HFFc6 (cell line): ENCODE measurements at regions not wholly inside any gene's neighbourhood (a gene's known extent, or its start where the extent isn't known, plus 50 kb on each side); places are given as distances from the start of the nearest gene placed in this dataset.

Source experiments
- DNase-seq: peaks from one replicate; pipeline ENCODE4 v3.0.0-alpha.2; 2018
- H3K27ac Mint-ChIP-seq: 2 replicates; pipeline ENCODE4 v1.8.0; 2020; ENCODE audit warnings: mild to moderate bottlenecking, mixed read lengths
- H3K27me3 Mint-ChIP-seq: 2 replicates; pipeline ENCODE4 v1.8.0; 2021; ENCODE audit warnings: mild to moderate bottlenecking, moderate library complexity, mixed read lengths; ENCODE audit not compliant: insufficient read depth
- H3K36me3 Mint-ChIP-seq: 2 replicates; pipeline ENCODE4 v1.8.0; 2021; ENCODE audit warnings: low read depth, mixed read lengths
- H3K4me1 Mint-ChIP-seq: 2 replicates; pipeline ENCODE4 v1.8.0; 2020; ENCODE audit warnings: low read depth, mixed read lengths
- H3K4me3 Mint-ChIP-seq: 2 replicates; pipeline ENCODE4 v1.8.0; 2020; ENCODE audit warnings: mild to moderate bottlenecking, moderate library complexity, mixed read lengths
- H3K9me3 Mint-ChIP-seq: 2 replicates; pipeline ENCODE4 v1.8.0; 2020; ENCODE audit warnings: mild to moderate bottlenecking, mixed read lengths
- TF ChIP-seq, protein P1 (sequence below): fragments of 200-600 bp; sonication (generic); IDR thresholded peaks from 2 replicates; pipeline ENCODE4 v1.5.0; 2021; ENCODE audit warnings: antibody characterized with exemption, mild to moderate bottlenecking

DNA sequence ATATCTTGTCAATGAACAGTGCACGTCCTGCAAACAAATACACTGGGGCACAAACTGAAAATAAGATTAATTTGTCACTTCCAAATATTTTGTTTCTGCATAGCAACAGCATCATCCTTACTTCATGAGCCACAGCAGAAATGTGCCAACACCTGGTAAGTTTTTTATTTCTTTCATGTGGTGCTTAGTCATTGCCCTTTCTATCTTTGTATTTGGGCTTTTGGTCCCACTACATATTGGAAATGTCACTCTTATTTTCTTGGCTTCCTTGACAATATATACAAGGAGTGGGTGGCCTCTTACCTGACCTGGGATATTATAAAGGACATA, 208.0 kb downstream of the RBM43 start:
- Mint-ChIP-seq H3K4me3 (no peak overlapping the region), H3K27me3 (no peaks in the 10 kb centered on the region), H3K27ac (peak overlapping the region; percentile 8; the same call in 1 of the 2 replicates), H3K36me3 (no peaks in the 10 kb centered on the region), H3K4me1 (peaks cover 61% of the 10 kb centered on the region), H3K9me3 (no peaks in the 10 kb centered on the region)
- DNase-seq, result peak; percentile 28
- TF ChIP-seq, protein P1, sequence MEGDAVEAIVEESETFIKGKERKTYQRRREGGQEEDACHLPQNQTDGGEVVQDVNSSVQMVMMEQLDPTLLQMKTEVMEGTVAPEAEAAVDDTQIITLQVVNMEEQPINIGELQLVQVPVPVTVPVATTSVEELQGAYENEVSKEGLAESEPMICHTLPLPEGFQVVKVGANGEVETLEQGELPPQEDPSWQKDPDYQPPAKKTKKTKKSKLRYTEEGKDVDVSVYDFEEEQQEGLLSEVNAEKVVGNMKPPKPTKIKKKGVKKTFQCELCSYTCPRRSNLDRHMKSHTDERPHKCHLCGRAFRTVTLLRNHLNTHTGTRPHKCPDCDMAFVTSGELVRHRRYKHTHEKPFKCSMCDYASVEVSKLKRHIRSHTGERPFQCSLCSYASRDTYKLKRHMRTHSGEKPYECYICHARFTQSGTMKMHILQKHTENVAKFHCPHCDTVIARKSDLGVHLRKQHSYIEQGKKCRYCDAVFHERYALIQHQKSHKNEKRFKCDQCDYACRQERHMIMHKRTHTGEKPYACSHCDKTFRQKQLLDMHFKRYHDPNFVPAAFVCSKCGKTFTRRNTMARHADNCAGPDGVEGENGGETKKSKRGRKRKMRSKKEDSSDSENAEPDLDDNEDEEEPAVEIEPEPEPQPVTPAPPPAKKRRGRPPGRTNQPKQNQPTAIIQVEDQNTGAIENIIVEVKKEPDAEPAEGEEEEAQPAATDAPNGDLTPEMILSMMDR, result no peak

DNA sequence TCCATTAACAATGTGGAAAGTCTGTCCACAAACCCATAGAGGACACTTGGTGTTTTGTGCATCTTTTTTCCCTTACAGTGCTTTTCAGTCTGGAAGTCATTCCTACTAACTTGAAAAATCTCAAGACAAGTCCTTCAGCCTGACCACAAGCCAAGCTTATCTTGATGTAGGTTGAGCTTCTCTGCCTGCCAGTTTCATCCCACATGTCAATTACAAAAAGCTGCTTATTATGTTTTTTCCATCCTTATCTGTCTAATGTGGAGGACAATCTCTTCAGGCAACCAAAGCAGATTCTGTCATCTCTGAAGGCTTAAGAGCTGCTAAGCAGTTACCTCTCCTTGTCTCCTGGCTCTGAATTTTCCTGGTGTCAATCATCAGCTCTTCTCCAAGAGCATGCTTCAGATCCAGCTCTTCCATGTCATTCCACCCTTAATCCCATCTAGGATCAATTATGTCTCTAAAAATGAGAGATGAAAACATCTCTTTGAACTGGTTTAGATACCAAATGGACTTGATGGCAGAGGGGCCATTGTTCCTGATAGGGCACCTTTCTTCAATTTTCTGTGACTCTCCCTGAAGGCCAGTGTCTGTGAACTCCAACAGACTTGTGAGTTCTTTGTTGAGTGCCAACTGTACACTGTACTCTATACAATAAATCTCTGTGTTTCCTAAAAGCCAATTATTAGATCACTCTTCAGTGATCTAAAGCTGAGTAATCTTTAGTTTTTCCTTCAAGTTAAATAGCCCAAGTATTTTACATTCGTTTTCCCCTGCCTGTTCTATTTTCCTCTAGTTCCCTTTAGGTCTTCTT, 208.6 kb downstream of the RBM43 start:
- no peaks in the 10 kb centered on the region for H3K36me3 Mint-ChIP-seq
- H3K27ac Mint-ChIP-seq, result peak overlapping the region; percentile 8; the same call in 1 of the 2 replicates
- DNase-seq, result no peak
- TF ChIP-seq, protein P1, result no peak
- H3K9me3 Mint-ChIP-seq, result no peaks in the 10 kb centered on the region
- no peaks in the 10 kb centered on the region for H3K27me3 Mint-ChIP-seq
- H3K4me1 Mint-ChIP-seq, result peaks cover 61% of the 10 kb centered on the region
- H3K4me3 Mint-ChIP-seq, result no peak overlapping the region

DNA sequence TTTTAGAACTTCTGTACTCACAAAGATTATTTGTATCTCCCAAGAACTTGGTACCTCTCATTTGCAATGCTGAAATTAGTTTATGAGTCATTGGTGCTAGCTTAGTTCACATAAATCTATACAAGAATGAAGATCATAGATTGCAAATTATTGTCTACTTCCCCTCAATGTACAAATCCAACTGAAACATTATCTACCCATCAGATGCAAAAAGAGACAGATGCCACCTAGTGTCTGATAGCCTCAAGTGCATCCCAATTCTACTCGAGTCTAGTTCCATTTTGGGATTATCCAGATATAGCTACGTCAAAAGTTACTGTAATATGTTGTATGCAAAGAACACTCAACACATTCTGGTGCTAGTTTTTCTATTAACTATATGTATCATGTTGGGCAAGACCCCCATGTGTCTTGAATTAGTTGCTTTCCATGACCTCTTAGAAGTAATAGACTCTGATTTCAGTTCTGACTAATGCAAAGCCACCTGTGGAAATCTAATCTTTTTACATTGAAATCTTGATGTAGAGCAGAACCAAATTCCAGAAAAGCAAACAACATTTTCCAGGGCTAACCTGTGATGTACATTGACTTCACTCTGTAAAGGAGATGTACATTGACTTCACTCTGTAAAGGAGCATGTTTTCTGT, 210.0 kb downstream of the RBM43 start:
- Mint-ChIP-seq H3K36me3 (no peaks in the 10 kb centered on the region), H3K4me3 (no peak overlapping the region), H3K27me3 (no peaks in the 10 kb centered on the region; the same call in 1 of the 2 replicates), H3K27ac (no peak overlapping the region), H3K9me3 (no peaks in the 10 kb centered on the region), H3K4me1 (peaks cover 54% of the 10 kb centered on the region)
- peak; percentile 55 for DNase-seq
- TF ChIP-seq, protein P1, result peak; percentile 93

DNA sequence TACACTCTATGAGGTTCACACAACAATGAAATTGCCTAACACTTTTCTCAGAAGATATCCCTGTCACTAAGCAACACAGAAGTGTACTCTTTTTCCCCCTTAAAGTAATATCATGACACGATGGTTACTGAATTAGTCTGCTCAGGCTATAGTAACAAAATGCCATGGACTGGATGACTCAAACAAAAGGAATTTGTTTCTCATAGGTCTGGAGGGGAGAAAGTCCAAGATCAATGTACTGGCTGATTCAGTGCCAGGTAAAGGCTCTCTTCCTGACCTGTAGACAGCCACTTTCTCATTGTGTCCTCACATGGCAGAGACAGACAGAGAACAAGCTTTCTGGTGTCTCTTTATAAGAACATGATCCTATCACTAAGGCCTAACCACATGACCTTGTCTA, 211.9 kb downstream of the RBM43 start:
- peak; percentile 65 for DNase-seq
- TF ChIP-seq, protein P1, result no peak
- no peaks in the 10 kb centered on the region for H3K36me3 Mint-ChIP-seq
- H3K27me3 Mint-ChIP-seq, result no peaks in the 10 kb centered on the region; the same call in 1 of the 2 replicates
- no peaks in the 10 kb centered on the region for H3K9me3 Mint-ChIP-seq
- peaks cover 51% of the 10 kb centered on the region for H3K4me1 Mint-ChIP-seq
- no peak overlapping the region for H3K4me3 Mint-ChIP-seq
- no peak overlapping the region for H3K27ac Mint-ChIP-seq

DNA sequence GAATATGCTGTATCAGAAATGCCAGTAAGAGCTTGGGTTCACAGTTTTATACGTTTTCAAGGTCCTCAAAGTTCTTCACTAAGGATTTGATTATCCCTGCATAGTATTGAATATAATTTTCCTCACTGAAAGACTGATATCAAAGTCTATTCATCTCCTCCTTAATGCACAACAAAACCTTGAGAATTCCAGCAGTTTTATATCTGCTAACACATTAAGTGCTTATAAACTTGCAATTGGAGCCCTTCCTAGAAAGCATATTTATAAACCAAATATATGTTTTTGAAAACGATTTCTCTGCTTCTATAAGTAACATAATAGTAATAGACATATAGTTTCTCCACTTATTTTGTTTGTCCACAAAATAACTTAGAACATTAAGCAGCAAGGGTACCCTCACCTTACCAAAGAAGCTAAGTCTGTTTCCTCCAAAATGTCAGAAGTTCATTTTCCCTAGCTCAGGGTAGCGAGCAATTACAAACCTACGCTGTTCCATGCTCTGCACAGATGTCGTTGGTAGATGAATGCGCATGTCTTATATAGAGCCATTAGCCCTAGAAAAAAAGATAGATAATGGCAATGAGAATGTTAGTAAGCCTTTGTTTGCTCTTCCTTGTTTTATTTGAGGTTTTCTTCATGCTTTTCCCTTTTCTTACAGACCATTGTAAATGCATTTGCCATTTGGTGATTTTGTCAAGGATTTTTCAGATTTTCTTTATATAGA, 213.2 kb downstream of the RBM43 start:
- no peak for DNase-seq
- no peaks in the 10 kb centered on the region for H3K36me3 Mint-ChIP-seq
- H3K27me3 Mint-ChIP-seq, result no peaks in the 10 kb centered on the region; the same call in 1 of the 2 replicates
- no peak overlapping the region for H3K4me3 Mint-ChIP-seq
- TF ChIP-seq, protein P1, result no peak
- no peak overlapping the region for H3K27ac Mint-ChIP-seq
- no peaks in the 10 kb centered on the region for H3K9me3 Mint-ChIP-seq
- peaks cover 51% of the 10 kb centered on the region for H3K4me1 Mint-ChIP-seq
